ENCODE measurements at regions not wholly inside any gene's neighbourhood (a gene's known extent, or its start where the extent isn't known, plus 50 kb on each side); places are given as distances from the start of the nearest gene placed in this dataset.

- no peak for DNase-seq
Observed at GRCh38 chr4:14752341-14753046, 249.8 kb upstream of the CPEB2 start.

GRCh38 chr4:14767142-14767541 is 235.1 kb upstream of the CPEB2 start:
- DNase-seq = no peak

- DNase-seq = no peak
Observed at GRCh38 chr4:14768449-14768848, 233.8 kb upstream of the CPEB2 start.

- DNase-seq = no peak
Observed at GRCh38 chr4:14769993-14770392, 232.3 kb upstream of the CPEB2 start.

GRCh38 chr4:14771094-14771493 is 231.2 kb upstream of the CPEB2 start:
- DNase-seq = no peak

GRCh38 chr4:14771504-14772175 is 230.6 kb upstream of the CPEB2 start:
- no peak for DNase-seq

- DNase-seq = no peak
Observed at GRCh38 chr4:14772388-14772787, 229.9 kb upstream of the CPEB2 start.

GRCh38 chr4:14783011-14783877 is 219.0 kb upstream of the CPEB2 start:
- DNase-seq = no peak

GRCh38 chr4:14787221-14787620 is 215.1 kb upstream of the CPEB2 start:
- DNase-seq = no peak

- no peak for DNase-seq
Observed at GRCh38 chr4:14787894-14788293, 214.4 kb upstream of the CPEB2 start.

GRCh38 chr4:14790494-14790893 is 211.8 kb upstream of the CPEB2 start:
- no peak for DNase-seq

GRCh38 chr4:14792702-14793227 is 209.5 kb upstream of the CPEB2 start:
- DNase-seq = no peak

GRCh38 chr4:14800977-14801376 is 201.3 kb upstream of the CPEB2 start:
- no peak for DNase-seq

- no peak for DNase-seq
Observed at GRCh38 chr4:14802596-14802995, 199.7 kb upstream of the CPEB2 start.

GRCh38 chr4:14807856-14808255 is 194.4 kb upstream of the CPEB2 start:
- DNase-seq = no peak

- no peak for DNase-seq
Observed at GRCh38 chr4:14809203-14809602, 193.1 kb upstream of the CPEB2 start.

GRCh38 chr4:14810121-14810520 is 192.2 kb upstream of the CPEB2 start:
- DNase-seq = no peak

GRCh38 chr4:14810568-14810967 is 191.7 kb upstream of the CPEB2 start:
- no peak for DNase-seq

GRCh38 chr4:14812101-14812500 is 190.2 kb upstream of the CPEB2 start:
- DNase-seq = no peak

- DNase-seq = no peak
Observed at GRCh38 chr4:14816623-14817261, 185.5 kb upstream of the CPEB2 start.

- DNase-seq = no peak
Observed at GRCh38 chr4:14824189-14824588, 178.1 kb upstream of the CPEB2 start.

- DNase-seq = no peak
Observed at GRCh38 chr4:14827111-14827510, 175.2 kb upstream of the CPEB2 start.

- DNase-seq = no peak
Observed at GRCh38 chr4:14829795-14830194, 172.5 kb upstream of the CPEB2 start.
